GM10266 (cell line): ENCODE measurements at regions not wholly inside any gene's neighbourhood (a gene's known extent, or its start where the extent isn't known, plus 50 kb on each side); places are given as distances from the start of the nearest gene placed in this dataset.

Source experiments
- DNase-seq: peaks from one replicate; pipeline ENCODE4 v3.0.0; 2012; ENCODE audit errors: extremely low spot score
- TF ChIP-seq, protein P1 (sequence below): IDR thresholded peaks from 2 replicates; pipeline ENCODE4 v1.5.1; 2012; ENCODE audit warnings: mild to moderate bottlenecking, low read depth; ENCODE audit not compliant: control insufficient read depth, insufficient read depth; ENCODE audit errors: missing control alignments

DNA sequence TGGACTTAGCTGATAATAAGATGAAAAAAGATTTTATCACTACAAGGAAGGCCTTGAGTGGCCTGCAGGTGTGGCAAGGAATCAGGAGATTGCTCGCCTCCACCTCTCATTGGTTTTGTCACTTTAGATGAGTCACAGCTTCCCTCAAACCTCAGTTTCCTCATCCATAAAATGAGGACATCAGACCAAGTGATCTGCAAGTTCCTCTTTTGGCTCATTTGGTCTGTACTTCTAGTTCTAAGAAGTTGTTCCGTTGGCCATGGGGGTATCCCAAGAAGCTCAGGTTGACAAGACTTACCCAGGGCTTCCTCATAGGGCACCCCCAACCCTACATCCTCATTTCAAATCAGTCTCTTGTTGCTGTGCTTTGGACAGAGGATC, 254.1 kb downstream of the UACA start:
- TF ChIP-seq, protein P1, sequence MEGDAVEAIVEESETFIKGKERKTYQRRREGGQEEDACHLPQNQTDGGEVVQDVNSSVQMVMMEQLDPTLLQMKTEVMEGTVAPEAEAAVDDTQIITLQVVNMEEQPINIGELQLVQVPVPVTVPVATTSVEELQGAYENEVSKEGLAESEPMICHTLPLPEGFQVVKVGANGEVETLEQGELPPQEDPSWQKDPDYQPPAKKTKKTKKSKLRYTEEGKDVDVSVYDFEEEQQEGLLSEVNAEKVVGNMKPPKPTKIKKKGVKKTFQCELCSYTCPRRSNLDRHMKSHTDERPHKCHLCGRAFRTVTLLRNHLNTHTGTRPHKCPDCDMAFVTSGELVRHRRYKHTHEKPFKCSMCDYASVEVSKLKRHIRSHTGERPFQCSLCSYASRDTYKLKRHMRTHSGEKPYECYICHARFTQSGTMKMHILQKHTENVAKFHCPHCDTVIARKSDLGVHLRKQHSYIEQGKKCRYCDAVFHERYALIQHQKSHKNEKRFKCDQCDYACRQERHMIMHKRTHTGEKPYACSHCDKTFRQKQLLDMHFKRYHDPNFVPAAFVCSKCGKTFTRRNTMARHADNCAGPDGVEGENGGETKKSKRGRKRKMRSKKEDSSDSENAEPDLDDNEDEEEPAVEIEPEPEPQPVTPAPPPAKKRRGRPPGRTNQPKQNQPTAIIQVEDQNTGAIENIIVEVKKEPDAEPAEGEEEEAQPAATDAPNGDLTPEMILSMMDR = no peak
- no peak for DNase-seq

DNA sequence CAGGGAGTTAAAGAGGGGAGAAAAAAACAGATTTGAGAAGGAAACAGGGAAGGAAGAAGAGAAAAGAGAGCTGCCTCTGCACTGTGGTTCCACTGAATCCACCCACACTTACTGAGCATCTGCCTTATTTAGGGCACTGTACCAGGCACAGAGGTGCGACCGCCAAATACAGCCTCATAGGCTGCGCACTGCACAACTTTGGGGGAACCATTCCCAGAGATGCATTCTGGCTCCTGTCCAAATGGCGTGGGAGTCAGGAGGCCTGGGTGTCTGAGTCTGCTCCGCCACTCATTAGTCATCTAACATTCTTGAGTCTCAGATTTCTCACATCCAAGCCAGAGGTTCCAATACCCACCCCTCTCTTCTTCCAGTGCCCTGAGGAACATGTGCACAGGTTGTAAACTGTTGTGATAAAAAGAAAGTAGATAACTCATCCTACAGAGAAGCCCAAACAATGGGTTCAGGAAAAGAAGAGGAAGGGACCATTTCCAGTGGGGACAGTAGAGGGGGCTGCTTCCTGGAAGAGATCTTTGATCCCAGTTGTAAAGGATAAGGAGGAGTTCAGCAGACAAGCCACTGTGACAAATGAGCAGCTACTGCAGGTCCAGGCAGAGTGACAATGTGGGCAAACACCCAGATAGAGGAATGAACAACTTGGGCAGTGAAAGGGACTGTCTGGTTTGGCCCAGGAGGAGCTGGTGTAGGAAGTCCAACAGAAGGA, 254.6 kb downstream of the UACA start:
- TF ChIP-seq, protein P1 = no peak
- no peak for DNase-seq

DNA sequence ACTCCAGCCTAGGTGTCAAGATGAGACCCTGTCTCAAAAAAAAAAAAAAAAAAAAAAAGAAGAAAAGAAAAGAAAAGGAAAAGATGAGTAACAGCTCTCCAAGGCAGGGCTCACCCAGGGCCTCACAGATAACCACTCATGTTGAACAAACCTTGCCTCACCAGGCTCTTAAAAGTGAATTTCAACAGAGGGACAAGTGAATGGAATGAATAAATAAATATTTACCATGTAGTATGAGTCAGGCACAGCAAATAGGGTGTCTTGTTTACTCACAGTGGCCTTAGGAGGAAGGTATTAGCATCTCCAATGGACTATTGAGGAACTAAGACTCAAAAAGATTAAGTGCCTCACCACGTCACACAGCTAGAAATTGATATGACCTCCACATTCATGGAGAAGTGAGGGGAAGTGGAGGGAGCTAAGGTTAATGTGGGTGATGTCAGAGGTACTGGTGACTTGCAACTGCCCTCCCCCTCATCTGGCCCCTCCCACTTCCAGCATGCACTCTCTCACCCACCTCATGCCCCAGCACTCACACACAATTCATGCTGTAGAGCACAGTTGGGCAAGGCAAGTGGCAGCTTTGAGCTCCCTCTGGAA, 255.5 kb downstream of the UACA start:
- TF ChIP-seq, protein P1 = no peak

DNA sequence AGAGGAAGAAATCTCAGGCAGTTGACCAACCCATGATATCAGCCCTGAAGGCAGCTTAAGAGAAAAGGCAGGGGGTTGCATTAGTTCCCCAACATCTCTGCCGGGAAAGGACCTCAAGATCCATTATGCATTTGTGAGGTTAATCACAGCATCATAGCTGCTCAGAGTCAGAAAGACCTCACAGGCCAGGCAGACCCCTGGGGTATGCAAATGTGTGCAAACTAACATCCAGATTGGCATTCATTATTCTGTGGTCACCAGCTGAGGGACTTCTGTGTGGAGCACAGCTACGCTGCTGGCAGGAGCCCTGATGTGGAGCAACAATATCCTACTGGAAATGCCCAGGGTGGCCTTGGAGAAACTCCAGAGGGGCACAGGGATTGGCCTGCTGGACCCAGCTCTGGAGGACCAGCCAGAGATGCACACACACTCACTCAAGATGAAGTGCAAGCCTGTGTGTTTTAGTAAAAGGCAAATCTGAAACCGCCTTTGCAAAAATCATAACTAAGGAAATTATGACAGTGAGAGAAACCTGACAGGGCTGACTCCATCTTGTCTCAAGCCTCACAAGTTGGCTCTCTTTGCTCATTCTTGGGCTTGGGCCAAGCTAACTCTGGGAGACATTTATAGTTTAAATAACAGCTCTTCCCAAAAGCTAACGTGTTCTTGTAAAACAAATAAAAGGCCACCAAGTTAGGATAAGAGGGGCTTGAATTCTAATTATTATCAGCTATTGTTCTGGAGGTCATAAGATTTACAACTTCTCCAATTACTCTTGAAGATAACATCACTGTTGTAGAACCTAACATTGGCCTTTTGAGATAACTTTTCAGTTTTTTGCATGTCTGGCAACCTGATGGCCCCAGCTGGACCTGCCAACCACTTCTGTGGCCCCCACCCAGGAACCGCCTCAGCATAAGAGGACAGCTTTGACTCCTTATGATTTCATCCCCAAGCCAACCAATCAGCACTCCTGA, 257.1 kb downstream of the UACA start:
- TF ChIP-seq, protein P1 = no peak
- no peak for DNase-seq

More for the DNA sequence above, 255.5 kb downstream of the UACA start:
- DNase-seq = peak; percentile 37

DNA sequence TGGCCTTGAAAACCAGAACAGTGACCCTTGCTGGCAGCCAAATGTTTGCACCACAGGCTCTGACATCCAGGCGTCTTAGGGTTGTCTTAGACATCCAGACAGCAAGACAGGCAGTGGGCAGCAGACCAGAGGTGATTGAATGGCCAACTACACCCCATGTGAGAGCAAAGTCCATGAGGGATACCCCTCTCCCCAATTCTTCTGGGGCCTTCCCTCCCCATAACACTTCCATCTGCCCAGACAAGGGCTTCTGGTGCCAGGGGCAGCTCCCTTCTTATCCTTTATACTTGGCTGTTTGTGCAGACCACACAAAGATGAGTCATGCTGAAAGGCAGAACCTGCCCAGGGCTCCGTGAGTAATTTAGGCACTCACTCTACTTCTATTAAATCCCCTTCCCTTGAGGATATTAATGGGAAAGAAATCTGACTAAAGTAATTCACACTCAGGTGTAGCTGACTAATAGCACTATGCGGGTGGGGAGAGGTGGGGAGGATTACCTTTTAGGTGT, 257.9 kb downstream of the UACA start:
- DNase-seq = no peak
- TF ChIP-seq, protein P1 = no peak

DNA sequence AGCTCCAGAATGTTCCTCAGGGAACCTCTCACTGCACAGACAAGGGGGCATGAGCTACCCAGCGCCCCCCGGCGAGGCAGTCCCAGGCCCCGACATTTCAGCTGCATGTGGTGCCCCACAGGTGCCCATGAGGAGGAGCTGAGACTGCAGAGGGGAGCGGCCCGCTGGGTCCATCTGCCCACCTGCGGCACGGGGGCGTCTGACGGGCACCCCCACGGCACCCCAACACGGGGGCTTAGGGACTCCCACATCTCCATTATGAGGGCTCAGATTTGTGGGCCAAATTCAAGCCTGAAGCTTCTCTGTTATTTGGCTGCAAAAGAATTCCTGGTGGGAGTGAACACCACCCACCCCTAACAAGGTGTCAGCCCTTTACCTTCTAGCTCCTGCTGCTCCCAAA, 258.4 kb downstream of the UACA start:
- TF ChIP-seq, protein P1 = peak; percentile 9
- no peak for DNase-seq
